ENCODE measurements at regions not wholly inside any gene's neighbourhood (a gene's known extent, or its start where the extent isn't known, plus 50 kb on each side); places are given as distances from the start of the nearest gene placed in this dataset.

DNA sequence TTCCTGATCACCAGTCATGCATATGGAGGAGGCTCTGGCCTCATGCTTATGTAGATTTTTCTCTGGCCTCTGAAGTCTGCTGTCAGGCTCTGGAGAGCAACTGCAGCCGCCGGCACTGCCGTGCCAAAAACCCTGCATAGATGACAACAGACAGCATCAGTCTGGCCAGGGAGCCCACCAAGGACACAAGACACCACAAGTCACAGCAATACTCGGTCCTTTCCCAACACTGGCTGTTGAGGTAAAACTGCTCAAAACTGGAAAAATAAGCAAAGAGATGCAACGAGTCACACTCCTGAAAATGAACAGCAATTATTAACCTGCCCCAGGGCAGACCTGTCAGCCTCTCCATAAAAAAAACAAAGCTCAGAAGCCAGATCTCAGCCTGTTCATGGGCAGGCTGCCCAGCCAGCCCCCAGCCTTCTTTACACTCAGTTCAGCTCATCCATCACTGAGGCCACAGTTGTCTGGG is 186.0 kb upstream of the RAB6C start:
- 70 to 83% methylated on average over 1 to 4 of the region's 5 CpGs for whole genome bisulfite sequencing, 2 experiments (ENCODE audit: insufficient coverage in 2 of 2)
- no peaks in the 10 kb centered on the region for H3K9me3 ChIP-seq (ENCODE audit: control insufficient read depth, low read length)
- H3K4me1 ChIP-seq (ENCODE audit: control insufficient read depth, insufficient read depth, low read length, poor library complexity, severe bottlenecking), result no peaks in the 10 kb centered on the region
- no peak overlapping the region for H3K27ac ChIP-seq (ENCODE audit: low read depth, low read length, severe bottlenecking)
- no peaks in the 10 kb centered on the region for H3K36me3 ChIP-seq (ENCODE audit: control insufficient read depth, insufficient read depth, low read length)
- H3K4me3 ChIP-seq (ENCODE audit: extremely low read depth, insufficient read depth, low read length, poor library complexity, severe bottlenecking), result no peak overlapping the region

DNA sequence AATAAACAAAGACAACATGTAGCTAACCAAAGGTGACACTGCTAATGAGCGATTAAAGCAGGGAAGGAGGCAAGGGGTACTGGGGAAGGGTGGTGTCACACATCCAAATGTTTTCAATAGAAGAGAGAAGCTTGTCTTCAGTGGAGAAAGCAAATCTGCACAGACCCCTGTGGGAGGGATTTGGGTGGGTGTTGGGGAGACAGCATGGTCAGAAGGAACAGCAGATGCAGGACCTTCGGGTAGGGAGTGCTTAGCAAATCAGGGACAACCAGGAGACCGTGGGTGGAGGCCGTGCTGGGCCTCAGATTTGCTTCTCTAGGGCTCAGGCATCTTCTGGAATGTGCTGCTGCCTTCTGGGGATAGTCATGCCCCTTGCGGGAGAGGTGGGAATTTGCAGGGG is 185.3 kb upstream of the RAB6C start:
- H3K27ac ChIP-seq (ENCODE audit: low read depth, low read length, severe bottlenecking), result no peak overlapping the region
- 74% methylated on average over 5 of the region's 5 CpGs for WGBS, 2 experiments (ENCODE audit: insufficient coverage in 2 of 2)
- no peaks in the 10 kb centered on the region for H3K4me1 ChIP-seq (ENCODE audit: control insufficient read depth, insufficient read depth, low read length, poor library complexity, severe bottlenecking)

DNA sequence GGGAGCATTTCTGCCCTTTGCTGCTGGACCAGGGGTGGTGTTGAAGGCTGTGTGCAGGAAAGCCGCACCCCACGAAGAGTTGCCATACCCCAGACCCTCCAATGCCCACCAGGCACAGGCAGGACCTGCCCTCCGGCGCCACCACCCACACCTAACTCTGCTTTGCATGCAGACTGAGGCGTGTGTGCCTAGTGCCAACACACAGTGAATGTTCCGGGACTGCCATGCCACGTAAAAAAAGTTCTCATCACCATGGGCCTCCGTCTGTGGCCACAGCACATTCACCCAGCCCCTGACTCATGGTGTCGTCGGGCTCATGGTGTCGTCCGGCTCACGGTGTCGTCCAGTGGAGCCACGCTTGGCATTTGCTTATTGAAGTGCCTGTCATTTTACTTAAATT is 184.9 kb upstream of the RAB6C start:
- no peaks in the 10 kb centered on the region for H3K9me3 ChIP-seq (ENCODE audit: control insufficient read depth, low read length)
- no peak overlapping the region for H3K27ac ChIP-seq (ENCODE audit: low read depth, low read length, severe bottlenecking)
- no peak overlapping the region for H3K4me3 ChIP-seq (ENCODE audit: extremely low read depth, insufficient read depth, low read length, poor library complexity, severe bottlenecking)
- no peaks in the 10 kb centered on the region for H3K36me3 ChIP-seq (ENCODE audit: control insufficient read depth, insufficient read depth, low read length)
- 84 to 88% methylated on average over 13 to 15 of the region's 15 CpGs for WGBS, 2 experiments (ENCODE audit: insufficient coverage in 2 of 2)
- H3K4me1 ChIP-seq (ENCODE audit: control insufficient read depth, insufficient read depth, low read length, poor library complexity, severe bottlenecking), result no peaks in the 10 kb centered on the region

More for the DNA sequence above, 185.3 kb upstream of the RAB6C start:
- Histone ChIP-seq H3K4me3 (ENCODE audit: extremely low read depth, insufficient read depth, low read length, poor library complexity, severe bottlenecking) (no peak overlapping the region), H3K36me3 (ENCODE audit: control insufficient read depth, insufficient read depth, low read length) (no peaks in the 10 kb centered on the region), H3K9me3 (ENCODE audit: control insufficient read depth, low read length) (no peaks in the 10 kb centered on the region)

DNA sequence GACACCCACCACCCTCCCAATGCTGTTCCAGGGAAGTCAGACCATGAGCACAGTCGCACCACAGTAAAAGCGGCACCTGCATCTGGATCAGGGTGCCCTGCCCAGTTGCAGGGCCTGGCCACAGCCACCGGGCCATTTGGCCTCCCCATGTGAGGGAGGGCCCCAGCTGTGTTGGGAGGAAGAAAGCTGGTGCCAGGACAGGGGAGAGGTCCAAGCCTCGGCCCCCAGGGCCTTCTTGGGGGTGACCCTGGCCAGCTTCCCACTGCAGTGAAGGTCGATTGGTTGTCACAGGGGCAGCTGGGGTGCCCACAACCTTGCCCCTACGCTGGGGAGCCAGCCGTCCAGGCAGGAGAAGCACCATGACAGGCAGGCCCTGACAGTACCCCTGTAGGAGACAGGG is 183.2 kb upstream of the RAB6C start:
- 87 to 92% methylated on average over 4 to 7 of the region's 7 CpGs for WGBS, 2 experiments (ENCODE audit: insufficient coverage in 2 of 2)
- H3K4me3 ChIP-seq (ENCODE audit: extremely low read depth, insufficient read depth, low read length, poor library complexity, severe bottlenecking), result no peak overlapping the region
- H3K27ac ChIP-seq (ENCODE audit: low read depth, low read length, severe bottlenecking), result no peak overlapping the region
- no peaks in the 10 kb centered on the region for H3K4me1 ChIP-seq (ENCODE audit: control insufficient read depth, insufficient read depth, low read length, poor library complexity, severe bottlenecking)
- no peaks in the 10 kb centered on the region for H3K36me3 ChIP-seq (ENCODE audit: control insufficient read depth, insufficient read depth, low read length)
- no peaks in the 10 kb centered on the region for H3K9me3 ChIP-seq (ENCODE audit: control insufficient read depth, low read length)

DNA sequence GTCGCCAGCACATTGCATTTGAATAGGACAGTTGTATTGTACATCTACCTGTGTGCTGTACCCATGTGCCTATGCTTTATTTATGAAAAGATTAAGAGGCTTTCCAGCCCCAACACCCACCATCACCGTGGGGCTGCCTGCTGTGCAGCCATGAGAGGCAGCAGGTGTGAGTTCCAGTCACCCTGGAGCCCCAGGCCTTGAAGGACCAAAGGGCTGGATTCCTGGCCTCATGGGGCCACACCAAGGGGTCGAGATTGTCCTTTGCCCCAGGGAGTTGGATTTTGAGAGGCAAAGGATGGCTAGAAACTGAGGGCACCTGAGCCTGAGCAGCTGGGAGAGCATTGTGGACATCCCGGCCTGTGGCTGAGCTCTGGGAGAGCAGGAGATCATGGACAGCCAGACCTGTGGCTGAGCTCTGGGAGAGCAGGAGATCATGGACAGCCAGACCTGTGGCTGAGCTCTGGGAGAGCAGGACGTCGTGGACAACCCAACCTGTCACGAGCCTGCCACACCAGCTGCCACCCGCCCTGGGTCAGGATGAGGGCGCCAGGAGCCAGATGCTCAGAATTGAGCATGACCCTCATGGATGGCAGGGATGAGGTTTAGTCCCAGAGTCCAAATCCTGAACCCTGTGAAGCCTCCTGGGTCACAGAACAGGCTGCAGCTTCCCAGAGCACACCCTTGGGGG is 182.5 kb upstream of the RAB6C start:
- Histone ChIP-seq H3K36me3 (ENCODE audit: control insufficient read depth, insufficient read depth, low read length) (no peaks in the 10 kb centered on the region), H3K27ac (ENCODE audit: low read depth, low read length, severe bottlenecking) (no peak overlapping the region), H3K9me3 (ENCODE audit: control insufficient read depth, low read length) (no peaks in the 10 kb centered on the region), H3K4me1 (ENCODE audit: control insufficient read depth, insufficient read depth, low read length, poor library complexity, severe bottlenecking) (no peaks in the 10 kb centered on the region), H3K4me3 (ENCODE audit: extremely low read depth, insufficient read depth, low read length, poor library complexity, severe bottlenecking) (no peak overlapping the region)
- WGBS, 2 experiments (ENCODE audit: insufficient coverage in 2 of 2), result 71 to 74% methylated on average over 5 to 8 of the region's 9 CpGs

DNA sequence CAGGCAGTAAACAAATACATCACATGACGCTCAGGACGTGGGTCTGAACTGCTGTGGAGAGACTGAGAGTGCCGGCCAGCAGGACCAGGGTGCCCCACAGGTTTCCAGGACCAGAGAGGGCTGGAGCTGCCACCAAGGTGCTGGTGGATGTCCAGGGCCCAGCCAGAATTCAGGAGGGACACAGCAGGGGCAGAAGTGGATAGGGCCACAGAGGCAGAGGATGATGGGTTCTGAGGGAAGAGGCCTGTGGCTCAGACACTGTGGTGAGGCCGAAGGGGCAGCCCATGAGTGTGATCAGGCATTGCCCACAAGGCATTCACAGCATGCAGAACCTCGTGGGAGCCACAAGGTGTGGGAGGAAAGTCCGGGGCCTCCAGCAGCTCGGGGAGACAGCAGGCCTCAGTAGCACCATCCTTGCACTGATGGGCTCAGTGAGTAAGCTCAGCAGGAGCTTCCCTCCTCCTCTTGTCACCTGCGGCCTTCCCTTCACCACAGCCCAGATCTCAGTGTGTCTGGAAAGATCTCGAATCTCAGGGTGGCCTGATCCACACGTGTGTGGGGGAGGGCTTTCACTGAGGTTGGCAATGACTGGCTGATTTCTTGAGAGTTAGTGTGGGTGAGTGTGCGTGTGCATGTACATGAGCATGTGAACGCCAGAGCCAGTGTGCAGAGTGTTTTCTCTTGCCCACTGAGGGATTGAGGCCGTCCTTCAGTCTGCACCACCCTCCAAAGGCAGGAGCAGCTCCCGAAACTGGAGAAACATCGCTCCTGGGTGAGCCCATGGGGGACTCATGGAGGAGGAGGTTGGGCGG is 181.8 kb upstream of the RAB6C start:
- Histone ChIP-seq H3K4me3 (ENCODE audit: extremely low read depth, insufficient read depth, low read length, poor library complexity, severe bottlenecking) (no peak overlapping the region), H3K36me3 (ENCODE audit: control insufficient read depth, insufficient read depth, low read length) (no peaks in the 10 kb centered on the region), H3K4me1 (ENCODE audit: control insufficient read depth, insufficient read depth, low read length, poor library complexity, severe bottlenecking) (peaks cover 4% of the 10 kb centered on the region), H3K27ac (ENCODE audit: low read depth, low read length, severe bottlenecking) (no peak overlapping the region), H3K9me3 (ENCODE audit: control insufficient read depth, low read length) (no peaks in the 10 kb centered on the region)
- 87% methylated on average over 11 to 12 of the region's 16 CpGs for WGBS, 2 experiments (ENCODE audit: insufficient coverage in 2 of 2)

DNA sequence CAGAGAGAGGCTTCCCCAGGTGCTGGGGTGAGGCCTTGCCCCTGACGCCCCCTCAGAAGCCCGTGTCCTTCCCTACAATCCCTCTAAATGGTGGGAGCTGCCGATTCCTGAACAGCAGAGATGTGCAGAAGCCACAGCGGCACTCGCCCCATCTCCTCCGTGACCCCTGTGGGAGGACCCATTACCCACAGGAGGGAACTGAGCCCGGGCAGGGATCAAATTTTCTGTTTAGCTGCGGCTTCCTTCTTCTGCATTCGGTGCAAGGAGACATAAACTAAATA is 181.2 kb upstream of the RAB6C start:
- no peak overlapping the region for H3K27ac ChIP-seq (ENCODE audit: low read depth, low read length, severe bottlenecking)
- no peak overlapping the region for H3K4me3 ChIP-seq (ENCODE audit: extremely low read depth, insufficient read depth, low read length, poor library complexity, severe bottlenecking)
- no peaks in the 10 kb centered on the region for H3K36me3 ChIP-seq (ENCODE audit: control insufficient read depth, insufficient read depth, low read length)
- peaks cover 7% of the 10 kb centered on the region for H3K4me1 ChIP-seq (ENCODE audit: control insufficient read depth, insufficient read depth, low read length, poor library complexity, severe bottlenecking)
- H3K9me3 ChIP-seq (ENCODE audit: control insufficient read depth, low read length), result no peaks in the 10 kb centered on the region
- 80 to 92% methylated on average over 2 to 7 of the region's 9 CpGs for WGBS, 2 experiments (ENCODE audit: insufficient coverage in 2 of 2)

DNA sequence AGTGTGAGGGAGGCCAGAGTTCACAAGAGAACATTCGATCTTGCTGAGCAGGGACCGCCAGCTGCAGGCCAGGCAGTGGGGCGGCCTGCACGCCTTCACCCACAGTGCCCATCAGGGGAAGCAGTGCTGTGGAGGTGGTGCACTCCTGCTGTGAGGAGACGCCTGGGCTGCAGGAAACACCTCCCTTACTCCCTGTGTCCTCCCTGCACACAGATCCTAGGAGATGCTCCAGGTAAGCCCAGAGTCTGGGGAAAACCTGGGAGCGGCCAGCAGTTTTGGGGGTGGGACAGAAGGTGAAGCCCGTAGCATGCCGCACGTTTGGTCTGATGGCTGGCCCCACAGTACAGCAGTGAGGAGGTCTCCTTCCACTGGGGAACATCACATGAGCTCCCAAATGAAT is 180.8 kb upstream of the RAB6C start:
- 91 to 99% methylated on average over 8 to 9 of the region's 9 CpGs for WGBS, 2 experiments (ENCODE audit: insufficient coverage in 2 of 2)
- Histone ChIP-seq H3K36me3 (ENCODE audit: control insufficient read depth, insufficient read depth, low read length) (no peaks in the 10 kb centered on the region), H3K27ac (ENCODE audit: low read depth, low read length, severe bottlenecking) (no peak overlapping the region), H3K4me3 (ENCODE audit: extremely low read depth, insufficient read depth, low read length, poor library complexity, severe bottlenecking) (no peak overlapping the region), H3K4me1 (ENCODE audit: control insufficient read depth, insufficient read depth, low read length, poor library complexity, severe bottlenecking) (peaks cover 7% of the 10 kb centered on the region), H3K9me3 (ENCODE audit: control insufficient read depth, low read length) (no peaks in the 10 kb centered on the region)

DNA sequence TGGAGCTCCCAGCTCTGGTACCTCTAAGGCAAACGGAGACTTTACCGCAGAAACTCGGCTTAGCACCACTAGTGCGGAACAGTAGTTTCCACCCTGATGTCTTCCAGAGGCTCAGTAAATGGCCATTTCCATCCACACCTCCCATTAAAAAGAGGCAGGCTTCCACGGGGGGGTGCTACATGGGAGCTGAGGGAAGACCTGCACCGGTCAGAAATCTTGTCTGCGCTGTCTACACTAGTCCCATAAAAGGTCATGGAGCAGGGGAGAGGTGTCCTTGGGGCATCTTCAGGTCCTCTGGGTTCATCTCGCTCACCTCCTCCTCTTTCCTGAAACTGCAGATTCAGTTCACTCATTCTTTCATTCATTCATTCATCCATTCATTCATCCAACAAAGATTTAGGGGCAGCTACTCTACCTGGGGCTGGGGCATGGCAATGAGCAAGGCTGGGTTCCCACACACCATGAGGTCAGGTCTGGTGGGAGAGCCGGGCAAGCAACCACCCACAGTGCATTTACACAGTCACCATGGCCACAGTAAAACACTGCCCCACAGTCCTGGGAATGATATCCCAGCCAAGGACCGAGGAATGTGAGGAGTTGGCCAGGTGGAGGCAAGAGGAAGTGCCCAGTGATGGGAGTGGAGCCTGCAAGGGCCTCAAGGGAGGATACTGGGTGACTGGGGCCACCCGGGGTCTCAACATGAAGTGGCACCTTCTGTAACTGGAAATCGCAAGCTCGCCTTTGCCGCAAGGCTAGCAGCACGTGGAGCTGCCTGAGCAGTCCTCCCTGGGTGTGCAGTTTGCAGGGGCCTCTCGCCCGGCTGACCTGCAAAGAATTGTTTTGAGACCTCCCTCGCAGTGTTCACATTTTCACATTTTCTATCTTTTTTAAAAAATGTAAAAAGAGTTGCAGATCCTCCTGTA is 180.2 kb upstream of the RAB6C start:
- WGBS, 2 experiments (ENCODE audit: insufficient coverage in 2 of 2), result 98 to 99% methylated on average over 12 to 17 of the region's 18 CpGs
- no peak overlapping the region for H3K4me3 ChIP-seq (ENCODE audit: extremely low read depth, insufficient read depth, low read length, poor library complexity, severe bottlenecking)

DNA sequence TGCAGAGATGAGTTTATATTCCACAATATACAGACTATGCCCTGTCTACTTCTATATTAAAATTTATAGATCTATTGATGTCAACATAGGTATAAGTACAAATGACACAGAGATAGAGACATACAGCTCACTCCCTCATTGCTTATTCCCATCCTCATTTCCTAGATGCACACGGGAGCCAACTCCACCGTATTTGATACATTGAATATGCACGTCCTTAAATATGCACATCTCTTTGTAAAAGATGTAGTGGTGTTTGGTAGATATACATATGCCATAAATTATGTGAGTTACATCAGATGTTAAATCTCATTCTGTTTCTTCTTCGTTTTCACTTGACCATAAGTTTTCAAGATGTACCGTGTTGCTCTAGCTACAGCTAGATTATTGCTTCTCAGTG is 179.2 kb upstream of the RAB6C start:
- Histone ChIP-seq H3K4me3 (ENCODE audit: extremely low read depth, insufficient read depth, low read length, poor library complexity, severe bottlenecking) (no peak overlapping the region), H3K9me3 (ENCODE audit: control insufficient read depth, low read length) (no peaks in the 10 kb centered on the region), H3K36me3 (ENCODE audit: control insufficient read depth, insufficient read depth, low read length) (no peaks in the 10 kb centered on the region), H3K27ac (ENCODE audit: low read depth, low read length, severe bottlenecking) (no peak overlapping the region), H3K4me1 (ENCODE audit: control insufficient read depth, insufficient read depth, low read length, poor library complexity, severe bottlenecking) (peaks cover 7% of the 10 kb centered on the region)
- 86 to 100% methylated on average over 2 of the region's 5 CpGs for WGBS, 2 experiments (ENCODE audit: insufficient coverage in 2 of 2)

More for the DNA sequence above, 180.2 kb upstream of the RAB6C start:
- peaks cover 7% of the 10 kb centered on the region for H3K4me1 ChIP-seq (ENCODE audit: control insufficient read depth, insufficient read depth, low read length, poor library complexity, severe bottlenecking)
- H3K9me3 ChIP-seq (ENCODE audit: control insufficient read depth, low read length), result no peaks in the 10 kb centered on the region
- H3K36me3 ChIP-seq (ENCODE audit: control insufficient read depth, insufficient read depth, low read length), result no peaks in the 10 kb centered on the region
- H3K27ac ChIP-seq (ENCODE audit: low read depth, low read length, severe bottlenecking), result no peak overlapping the region
